Stimulated activated CD4-positive, alpha-beta T cell treated with anti-CD3 and anti-CD28 coated beads, Interleukin-1b, Interleukin-23, amount 100 ng/mL, for 24 hours (primary cell): ENCODE measurements at regions not wholly inside any gene's neighbourhood (a gene's known extent, or its start where the extent isn't known, plus 50 kb on each side); places are given as distances from the start of the nearest gene placed in this dataset.

Experiments
- DNase-seq, 4 experiments: peaks; one replicate each; pipeline ENCODE4 v3.0.0-alpha.2; 2020; ENCODE audit warnings: low read depth in 4 of 4, low spot score in 1 of 4

DNA sequence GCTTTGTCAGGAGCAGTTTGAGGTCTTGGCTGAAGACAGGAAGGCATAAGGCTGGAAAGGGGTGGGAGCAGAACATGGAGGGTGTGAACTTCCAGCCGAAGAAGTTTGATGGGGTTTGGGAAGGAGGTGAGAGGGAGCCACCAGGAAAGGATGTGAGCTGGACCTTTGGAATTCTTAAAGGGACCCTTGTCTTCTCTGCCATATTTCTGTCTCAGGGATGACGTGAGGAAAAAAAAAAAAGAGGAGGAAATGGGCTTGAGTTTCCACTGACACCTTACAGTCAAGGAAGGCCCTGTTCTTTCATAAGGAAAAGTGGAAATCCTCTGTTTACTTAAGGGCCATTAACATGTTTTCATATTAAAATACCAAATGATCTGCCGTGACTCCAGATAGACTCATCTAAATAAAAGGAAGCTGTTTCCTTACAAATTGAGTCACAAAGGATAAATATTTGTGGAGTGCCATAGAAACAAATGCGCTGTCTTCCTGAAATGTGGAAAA lies 132.1 kb downstream of the PALM2AKAP2 start:
- DNase-seq: no peak

DNA sequence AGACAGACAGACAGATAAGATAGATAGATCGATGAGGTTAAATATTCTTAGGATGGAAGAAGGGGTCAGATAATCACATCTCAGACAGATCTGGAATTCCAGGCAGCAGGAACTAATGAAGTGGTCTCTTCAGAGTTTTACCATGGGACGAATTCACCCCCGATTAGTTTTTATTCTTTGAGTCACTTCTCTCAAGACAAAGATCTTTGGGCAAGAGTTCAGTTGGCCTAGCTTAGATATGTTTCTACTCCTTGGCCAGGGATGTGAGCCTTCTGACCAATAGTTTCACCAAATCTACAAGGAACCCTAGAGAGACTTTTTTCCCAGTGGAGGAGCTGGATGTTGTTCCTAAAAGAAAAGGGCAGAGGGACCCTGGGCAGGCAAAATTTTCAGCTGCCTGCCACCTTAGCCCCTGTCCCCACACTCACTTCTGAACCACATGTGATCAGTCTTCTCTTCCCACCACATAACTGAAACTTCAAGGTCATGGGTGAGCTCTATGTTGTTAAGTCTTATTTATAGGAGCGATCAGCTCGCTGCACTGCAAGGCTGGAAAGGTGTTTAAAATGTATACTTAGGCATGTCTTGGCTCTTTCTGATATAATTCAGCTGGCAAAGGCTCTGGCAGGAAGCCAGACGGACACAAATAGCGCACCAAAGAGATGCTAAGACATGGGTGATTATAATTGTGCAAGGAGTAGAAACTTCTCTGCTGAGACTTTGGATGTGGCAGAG lies 132.9 kb downstream of the PALM2AKAP2 start:
- no peak for DNase-seq

DNA sequence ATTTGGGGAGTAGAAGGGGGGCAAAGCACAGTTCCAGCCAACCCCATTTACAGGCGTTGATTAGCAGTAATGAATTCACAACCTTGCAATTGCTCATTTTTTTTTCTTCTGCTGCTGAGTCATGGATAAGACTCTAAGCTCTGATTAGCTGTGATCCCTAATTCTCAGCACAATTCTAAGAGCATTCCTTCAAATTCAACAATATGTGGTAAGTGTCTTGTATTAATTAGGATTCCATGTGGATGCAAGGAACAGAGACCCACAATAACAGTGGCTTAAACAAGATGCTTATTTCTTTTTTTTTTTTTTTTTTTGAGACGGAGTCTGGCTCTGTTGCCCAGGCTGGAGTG lies 133.4 kb downstream of the PALM2AKAP2 start:
- DNase-seq: no peak

DNA sequence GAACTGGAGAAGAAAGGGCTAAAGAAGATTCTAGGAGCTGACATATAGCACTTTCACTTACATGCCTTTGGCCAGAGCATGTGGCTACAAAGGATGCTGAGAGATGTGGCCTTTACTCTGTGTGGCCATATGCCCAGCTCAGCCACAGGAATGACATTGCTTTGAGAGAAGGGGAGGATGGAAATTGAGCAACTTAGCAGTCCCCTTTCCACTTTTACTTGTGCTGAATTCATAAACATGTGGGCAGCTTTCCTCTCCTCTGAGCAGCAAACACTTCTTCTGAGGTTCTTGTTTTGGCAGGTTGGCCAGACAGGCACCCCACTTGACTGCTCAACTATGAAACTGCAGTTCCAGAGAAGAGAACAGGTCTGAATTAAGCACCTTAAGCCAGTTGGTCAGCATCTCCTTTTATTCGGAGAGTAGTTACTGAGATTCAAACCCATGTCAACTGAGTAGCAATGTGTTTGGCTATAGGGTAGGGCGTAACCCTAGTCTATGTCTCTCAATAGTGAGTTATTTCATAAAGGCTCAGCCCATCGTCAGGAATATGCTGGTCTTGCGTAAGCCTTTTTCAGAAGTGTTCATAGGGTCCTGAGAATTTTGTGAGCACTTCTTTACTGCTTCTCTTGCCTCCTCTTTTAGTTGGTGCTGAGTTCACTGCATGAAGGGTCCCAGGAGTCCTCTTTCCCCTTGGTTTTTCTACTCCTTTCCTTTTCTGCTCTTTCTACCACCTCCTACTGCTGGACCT lies 134.5 kb downstream of the PALM2AKAP2 start:
- no peak for DNase-seq

- no peak for DNase-seq
Observed at GRCh38 chr9:109916316-109916715, 136.3 kb downstream of the PALM2AKAP2 start.

- DNase-seq: peak in 2 of 4 experiments; percentile 15 to 28
Observed at GRCh38 chr9:109918339-109919163, 138.6 kb downstream of the PALM2AKAP2 start.

DNA sequence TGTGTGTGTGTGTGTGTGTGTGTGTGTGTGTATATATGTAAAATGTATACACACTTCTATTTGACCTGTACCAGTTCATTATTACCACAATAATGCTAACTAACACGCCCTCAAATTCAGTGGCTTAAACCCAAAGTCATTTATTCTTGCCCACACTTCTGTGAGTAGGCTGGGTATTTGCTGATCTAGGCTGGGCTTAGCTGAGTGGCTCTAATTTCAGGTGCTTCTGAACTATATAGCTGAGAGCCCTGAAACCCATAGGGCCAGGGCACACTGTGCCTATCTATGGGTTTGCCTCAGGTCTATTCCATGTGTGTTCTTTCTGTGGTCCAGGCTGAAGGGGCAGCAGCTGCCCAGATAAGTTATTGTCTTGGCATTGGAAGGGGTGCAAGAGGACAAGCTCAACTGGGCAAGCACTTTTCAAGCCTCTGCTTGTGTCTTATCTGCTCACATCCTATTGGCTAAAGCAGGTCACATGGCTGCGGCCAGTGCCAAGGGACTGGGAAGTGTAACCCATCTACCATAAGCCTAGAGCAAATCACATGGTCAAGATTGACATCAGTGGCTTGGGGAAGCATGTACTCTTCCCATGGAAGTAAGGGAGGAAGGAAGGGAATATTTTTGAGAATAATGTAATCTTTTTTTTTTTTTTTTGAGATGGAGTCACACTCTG lies 139.9 kb downstream of the PALM2AKAP2 start:
- DNase-seq: no peak

DNA sequence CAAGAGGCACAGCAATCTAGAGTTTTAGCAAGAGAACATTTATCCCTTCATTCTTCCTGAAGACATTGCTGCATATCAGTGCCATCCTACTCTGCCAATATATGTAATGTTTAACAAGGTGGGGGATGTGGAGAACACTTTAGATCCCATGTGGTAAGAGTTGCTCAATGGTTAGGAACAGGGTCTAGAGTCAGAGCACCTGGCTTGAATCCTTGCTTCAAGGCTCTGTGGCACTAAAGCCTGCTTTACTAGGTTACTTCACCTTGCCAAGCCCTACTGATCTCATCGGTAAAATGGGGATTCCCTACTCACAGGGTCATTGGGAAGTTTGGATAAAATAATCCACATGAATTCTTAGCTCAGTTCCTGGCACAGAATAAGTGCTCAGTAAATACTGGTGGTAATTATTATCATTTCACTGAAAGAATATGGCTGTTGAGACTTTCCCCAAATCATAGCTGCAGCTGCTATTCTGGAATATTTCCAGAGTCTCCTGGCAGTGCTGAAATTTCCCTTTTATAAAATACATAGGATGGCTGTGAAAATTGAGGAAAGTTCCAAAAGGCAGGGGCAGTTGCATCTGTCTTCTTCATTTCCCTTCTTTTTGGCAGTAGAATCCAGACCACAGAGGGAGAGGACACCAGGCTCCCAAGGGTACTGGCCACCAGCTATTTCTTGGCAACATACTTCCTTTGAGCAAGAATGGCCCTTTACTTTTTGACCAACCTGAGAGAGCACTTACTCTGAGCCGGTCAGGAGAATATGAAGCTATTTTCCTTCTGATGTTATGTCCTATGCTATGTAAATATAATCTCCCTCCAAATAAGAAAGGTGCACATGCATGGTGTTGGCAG lies 142.8 kb downstream of the PALM2AKAP2 start:
- DNase-seq: no peak

DNA sequence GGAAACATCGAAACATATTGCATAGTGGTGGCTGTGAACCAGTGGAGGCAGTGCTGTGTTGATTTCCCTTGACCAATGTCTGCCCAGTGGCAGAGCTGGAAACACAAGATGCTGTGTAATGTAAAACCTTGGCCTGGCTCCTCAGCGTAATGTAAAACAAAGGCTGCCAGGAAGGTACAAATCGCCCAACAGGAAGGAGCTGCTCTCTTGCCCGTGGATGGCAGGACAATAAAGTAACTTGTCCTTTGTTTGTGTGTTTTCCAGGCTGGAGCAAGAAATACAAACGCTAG lies 143.4 kb downstream of the PALM2AKAP2 start:
- DNase-seq: no peak

GRCh38 chr9:109923806-109924205 lies 143.8 kb downstream of the PALM2AKAP2 start:
- no peak for DNase-seq

DNA sequence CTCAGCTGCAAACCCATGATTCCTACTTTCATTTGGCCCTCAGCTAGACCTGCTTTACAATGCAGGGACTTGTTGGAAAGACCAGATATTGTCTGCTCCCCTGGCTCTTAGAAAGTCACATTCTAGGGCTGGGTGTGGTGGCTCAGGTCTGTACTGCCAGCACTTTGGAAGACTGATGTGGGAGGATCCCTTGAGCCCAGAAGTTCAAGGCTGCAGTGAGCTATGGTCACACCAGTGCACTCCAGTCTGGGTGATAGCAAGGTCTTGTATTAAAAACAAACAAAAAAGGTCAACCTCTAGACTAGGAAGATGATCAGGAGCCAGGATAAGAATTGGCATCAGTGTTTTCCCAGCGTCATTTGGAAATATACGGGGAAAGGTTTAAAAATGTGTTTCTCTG lies 145.8 kb downstream of the PALM2AKAP2 start:
- no peak for DNase-seq

DNA sequence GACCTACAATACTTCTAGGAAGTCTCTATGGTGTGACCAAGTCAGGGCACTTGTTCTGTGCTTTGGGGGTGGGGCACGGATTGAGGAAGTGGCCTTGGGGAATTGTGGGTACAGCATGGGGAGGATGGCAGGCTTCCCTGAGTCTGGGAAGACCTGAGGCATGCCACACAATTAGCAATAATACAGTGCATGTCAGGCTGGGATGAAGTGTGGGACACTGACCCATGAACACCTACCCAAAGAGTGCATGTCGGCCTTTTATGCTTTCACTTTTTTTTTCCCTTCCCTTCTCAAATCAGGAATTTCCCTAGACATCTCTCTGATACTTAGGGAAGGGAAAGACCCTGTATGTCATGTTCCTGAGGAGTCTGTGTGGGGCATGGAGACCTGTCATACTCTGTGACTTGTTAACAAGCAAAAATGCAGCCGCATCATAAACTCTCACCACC lies 146.4 kb downstream of the PALM2AKAP2 start:
- DNase-seq: no peak

DNA sequence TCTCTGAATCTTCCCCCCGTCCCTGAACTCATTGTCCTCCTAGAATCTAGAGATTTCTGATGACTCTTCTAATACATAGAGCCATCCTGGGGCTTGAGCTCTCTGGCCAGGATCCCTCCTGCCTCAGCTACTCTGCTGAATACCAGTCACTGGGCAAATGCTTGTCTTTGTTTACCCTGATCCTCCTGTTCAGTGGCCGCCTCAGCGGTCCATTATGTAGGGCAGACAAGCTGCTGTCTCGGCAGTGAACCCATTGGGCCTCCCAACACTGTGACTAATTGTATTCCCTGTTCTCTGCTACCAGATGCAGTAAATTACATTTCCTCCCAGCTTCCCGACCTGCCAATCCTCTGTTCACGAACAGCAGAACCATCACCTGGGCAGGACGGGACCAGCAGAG lies 151.6 kb downstream of the PALM2AKAP2 start:
- DNase-seq: no peak

- DNase-seq: peak in 1 of 4 experiments; percentile 17
Observed at GRCh38 chr9:109934136-109934856, 154.3 kb downstream of the PALM2AKAP2 start.

GRCh38 chr9:109934857-109935215 lies 154.8 kb downstream of the PALM2AKAP2 start:
- no peak for DNase-seq

GRCh38 chr9:109935406-109936087 lies 155.5 kb downstream of the PALM2AKAP2 start:
- no peak for DNase-seq

GRCh38 chr9:109937861-109938453 lies 158.0 kb downstream of the PALM2AKAP2 start:
- DNase-seq: no peak

GRCh38 chr9:109939698-109940342 lies 159.8 kb downstream of the PALM2AKAP2 start:
- no peak for DNase-seq
